ENCODE measurements at regions not wholly inside any gene's neighbourhood (a gene's known extent, or its start where the extent isn't known, plus 50 kb on each side); places are given as distances from the start of the nearest gene placed in this dataset.

GRCh38 chr13:67574320-67575233, 344.4 kb upstream of the PCDH9 start:
- TF ChIP-seq CTCF (IDR thresholded peaks at IDR 0.05) = no peak
- TF ChIP-seq POLR2A (IDR thresholded peaks at IDR 0.05) = no peak
